ENCODE measurements at regions not wholly inside any gene's neighbourhood (a gene's known extent, or its start where the extent isn't known, plus 50 kb on each side); places are given as distances from the start of the nearest gene placed in this dataset.

- DNase-seq: no peak
These were observed 267.3 kb downstream of the NR2F1-AS1 start for GRCh38 chr5:93313672-93314071.

- DNase-seq: no peak
These were observed 269.1 kb downstream of the NR2F1-AS1 start for GRCh38 chr5:93311881-93312280.

GRCh38 chr5:93307557-93307956, 273.5 kb downstream of the NR2F1-AS1 start:
- no peak for DNase-seq

- DNase-seq: no peak
These were observed 275.0 kb downstream of the NR2F1-AS1 start for GRCh38 chr5:93305984-93306383.

GRCh38 chr5:93304456-93305250, 276.4 kb downstream of the NR2F1-AS1 start:
- DNase-seq: no peak

GRCh38 chr5:93303291-93303691, 277.7 kb downstream of the NR2F1-AS1 start:
- DNase-seq: no peak

- no peak for DNase-seq
These were observed 278.3 kb downstream of the NR2F1-AS1 start for GRCh38 chr5:93302711-93303110.

GRCh38 chr5:93300945-93301344, 280.1 kb downstream of the NR2F1-AS1 start:
- no peak for DNase-seq

GRCh38 chr5:93300309-93300923, 280.6 kb downstream of the NR2F1-AS1 start:
- DNase-seq: no peak

- no peak for DNase-seq
These were observed 281.2 kb downstream of the NR2F1-AS1 start for GRCh38 chr5:93299681-93300308.

- no peak for DNase-seq
These were observed 283.9 kb downstream of the NR2F1-AS1 start for GRCh38 chr5:93297116-93297515.

GRCh38 chr5:93296338-93296737, 284.7 kb downstream of the NR2F1-AS1 start:
- DNase-seq: no peak

- DNase-seq: no peak
These were observed 286.0 kb downstream of the NR2F1-AS1 start for GRCh38 chr5:93294996-93295395.

GRCh38 chr5:93294199-93294598, 286.8 kb downstream of the NR2F1-AS1 start:
- DNase-seq: no peak

GRCh38 chr5:93289942-93290341, 291.1 kb downstream of the NR2F1-AS1 start:
- no peak for DNase-seq

- DNase-seq: no peak
These were observed 295.6 kb downstream of the NR2F1-AS1 start for GRCh38 chr5:93285461-93285860.

- DNase-seq: no peak
These were observed 298.8 kb downstream of the NR2F1-AS1 start for GRCh38 chr5:93281980-93282772.

GRCh38 chr5:93280518-93280917, 300.5 kb downstream of the NR2F1-AS1 start:
- no peak for DNase-seq

- no peak for DNase-seq
These were observed 301.6 kb downstream of the NR2F1-AS1 start for GRCh38 chr5:93279296-93279963.

GRCh38 chr5:93278896-93279295, 302.1 kb downstream of the NR2F1-AS1 start:
- no peak for DNase-seq

- no peak for DNase-seq
These were observed 304.0 kb downstream of the NR2F1-AS1 start for GRCh38 chr5:93277051-93277450.

- DNase-seq: no peak
These were observed 305.6 kb downstream of the NR2F1-AS1 start for GRCh38 chr5:93275376-93275775.

GRCh38 chr5:93274291-93274690, 306.7 kb downstream of the NR2F1-AS1 start:
- DNase-seq: no peak
